ENCODE measurements at regions not wholly inside any gene's neighbourhood (a gene's known extent, or its start where the extent isn't known, plus 50 kb on each side); places are given as distances from the start of the nearest gene placed in this dataset.
"Not testable (repeated sequence)": the region's sequence is repeated elsewhere in the genome, so short reads cannot be mapped to it uniquely, and the experiment has no call there.

DNA sequence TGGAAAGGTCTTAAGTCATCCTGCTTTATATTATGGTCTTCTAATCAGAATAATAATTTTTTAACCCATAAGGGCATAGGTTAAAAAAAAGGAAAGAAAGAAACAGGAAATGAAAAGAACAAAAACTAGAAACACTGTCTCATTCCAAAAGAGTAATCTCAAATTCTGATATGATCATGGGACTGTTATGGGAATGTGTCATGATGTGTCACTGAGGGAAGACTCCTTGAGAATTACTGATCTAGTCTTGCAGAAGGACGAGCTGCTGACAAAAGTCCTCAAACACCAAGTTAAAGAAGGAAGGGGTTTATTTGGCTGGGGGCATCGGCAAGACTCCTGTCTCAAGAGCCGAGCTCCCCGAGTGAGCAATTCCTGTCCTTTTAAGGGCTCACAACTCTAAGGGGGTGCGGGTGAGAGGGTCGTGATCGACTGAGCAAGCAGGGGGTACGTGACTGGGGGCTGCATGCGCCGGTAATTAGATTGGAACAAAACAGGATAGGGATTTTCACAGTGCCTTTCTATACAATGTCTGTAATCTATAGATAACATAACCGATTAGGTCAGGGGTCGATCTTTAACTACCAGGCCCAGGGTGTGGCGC, 108.3 kb upstream of the FOXN2 start:
- not testable (repeated sequence) for TF ChIP-seq EZH2phosphoT487 (IDR thresholded peaks at IDR 0.05; ENCODE audit: insufficient read depth, low read depth); EZH2 (IDR thresholded peaks at IDR 0.05; ENCODE audit: insufficient read depth, poor library complexity, severe bottlenecking)

All from GM23248 (cell line).